Hepatocyte (in vitro differentiated cells): ENCODE measurements at regions not wholly inside any gene's neighbourhood (a gene's known extent, or its start where the extent isn't known, plus 50 kb on each side); places are given as distances from the start of the nearest gene placed in this dataset.

Source experiments
- EZH2 ChIP-seq: fragments of 200-600 bp; sonication (generic); IDR thresholded peaks from 2 replicates; pipeline ENCODE4 v1.6.1; 2016; ENCODE audit warnings: antibody characterized with exemption, mild to moderate bottlenecking, borderline replicate concordance
- TF ChIP-seq, protein P1 (sequence below): fragments of 200-600 bp; sonication (generic); IDR thresholded peaks from 2 replicates; pipeline ENCODE4 v1.5.1; 2016; ENCODE audit warnings: antibody characterized with exemption, mild to moderate bottlenecking; ENCODE audit not compliant: poor library complexity

GRCh38 chr12:46686267-46686942, 139.4 kb downstream of the SLC38A4 start:
- TF ChIP-seq, protein P1, sequence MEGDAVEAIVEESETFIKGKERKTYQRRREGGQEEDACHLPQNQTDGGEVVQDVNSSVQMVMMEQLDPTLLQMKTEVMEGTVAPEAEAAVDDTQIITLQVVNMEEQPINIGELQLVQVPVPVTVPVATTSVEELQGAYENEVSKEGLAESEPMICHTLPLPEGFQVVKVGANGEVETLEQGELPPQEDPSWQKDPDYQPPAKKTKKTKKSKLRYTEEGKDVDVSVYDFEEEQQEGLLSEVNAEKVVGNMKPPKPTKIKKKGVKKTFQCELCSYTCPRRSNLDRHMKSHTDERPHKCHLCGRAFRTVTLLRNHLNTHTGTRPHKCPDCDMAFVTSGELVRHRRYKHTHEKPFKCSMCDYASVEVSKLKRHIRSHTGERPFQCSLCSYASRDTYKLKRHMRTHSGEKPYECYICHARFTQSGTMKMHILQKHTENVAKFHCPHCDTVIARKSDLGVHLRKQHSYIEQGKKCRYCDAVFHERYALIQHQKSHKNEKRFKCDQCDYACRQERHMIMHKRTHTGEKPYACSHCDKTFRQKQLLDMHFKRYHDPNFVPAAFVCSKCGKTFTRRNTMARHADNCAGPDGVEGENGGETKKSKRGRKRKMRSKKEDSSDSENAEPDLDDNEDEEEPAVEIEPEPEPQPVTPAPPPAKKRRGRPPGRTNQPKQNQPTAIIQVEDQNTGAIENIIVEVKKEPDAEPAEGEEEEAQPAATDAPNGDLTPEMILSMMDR = no peak
- TF ChIP-seq EZH2 = no peak
